Sigmoid colon (tissue), 4 donors: ENCODE measurements at regions not wholly inside any gene's neighbourhood (a gene's known extent, or its start where the extent isn't known, plus 50 kb on each side); places are given as distances from the start of the nearest gene placed in this dataset.

Source experiments
- EP300 ChIP-seq, 4 donors: sonication (generic); formaldehyde crosslinking; IDR thresholded peaks; one replicate each; pipeline ENCODE4 v1.6.1; 2017; ENCODE audit warnings: antibody characterized with exemption in 4 of 4
- POLR2A ChIP-seq, 2 donors: fragments of 450-650 bp; IDR thresholded peaks; one replicate each; pipeline ENCODE4 v1.6.1; 2016; ENCODE audit warnings: antibody characterized with exemption in 2 of 2, mild to moderate bottlenecking in 2 of 2, moderate library complexity in 2 of 2
- POLR2AphosphoS5 ChIP-seq, 4 donors: sonication (generic); formaldehyde crosslinking; IDR thresholded peaks; one replicate each; pipeline ENCODE4 v1.6.1; 2017; ENCODE audit warnings: antibody characterized with exemption in 4 of 4
- TF ChIP-seq, protein P1 (sequence below), 4 experiments: fragments of 450-650 bp in 3 of 4; fragments of 200-600 bp in 1 of 4; IDR thresholded peaks; one replicate each; pipeline ENCODE4 v1.5.1; 2016 to 2019; ENCODE audit warnings: antibody characterized with exemption in 4 of 4, mild to moderate bottlenecking in 3 of 4, moderate library complexity in 2 of 4

DNA sequence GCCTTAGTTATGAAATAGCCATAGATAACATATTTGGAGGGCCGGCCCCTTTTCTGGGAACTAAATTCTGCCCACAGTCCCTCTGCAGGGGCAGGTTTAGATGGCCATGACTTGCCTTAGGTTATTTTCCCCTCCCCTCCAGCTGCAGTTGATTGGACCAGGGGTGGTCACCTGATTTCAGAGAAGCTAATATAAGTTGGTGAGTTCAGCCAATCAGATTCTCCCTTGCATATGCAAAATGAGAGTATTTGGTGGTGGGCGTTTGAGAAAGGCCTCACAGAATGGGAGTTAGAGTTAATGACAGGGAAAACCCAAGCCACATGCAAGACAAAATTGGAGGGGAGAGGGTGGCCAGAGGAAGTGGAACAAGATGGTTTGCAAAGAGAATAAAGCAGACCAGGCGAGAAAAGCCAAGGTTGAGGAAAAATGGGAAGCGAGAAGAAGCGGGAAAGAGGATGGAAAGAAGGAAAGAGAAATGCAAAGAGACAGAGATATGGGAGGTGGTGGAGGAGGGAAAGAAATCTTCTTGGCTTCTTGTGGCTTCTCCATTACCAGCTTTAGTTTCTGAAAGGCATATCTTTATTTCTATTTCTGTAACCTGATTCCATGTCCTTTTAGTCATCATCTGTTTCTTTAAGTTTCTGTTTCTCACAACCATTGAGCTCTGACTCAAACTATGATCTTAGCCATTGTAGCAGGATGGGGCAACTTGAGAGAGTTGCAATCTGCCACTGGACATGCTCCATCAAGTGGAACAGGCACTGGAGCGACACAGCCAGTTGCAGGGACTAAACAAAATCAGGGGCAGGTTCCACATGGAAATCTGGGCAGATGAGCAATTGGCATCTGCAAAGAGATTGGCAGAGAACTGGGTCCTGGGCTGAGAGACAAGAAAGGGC lies 108.1 kb upstream of the SIX3 start:
- TF ChIP-seq POLR2A (IDR thresholded peaks at IDR 0.05) = no peak
- TF ChIP-seq POLR2AphosphoS5 (IDR thresholded peaks at IDR 0.05) = no peak
- TF ChIP-seq, protein P1, sequence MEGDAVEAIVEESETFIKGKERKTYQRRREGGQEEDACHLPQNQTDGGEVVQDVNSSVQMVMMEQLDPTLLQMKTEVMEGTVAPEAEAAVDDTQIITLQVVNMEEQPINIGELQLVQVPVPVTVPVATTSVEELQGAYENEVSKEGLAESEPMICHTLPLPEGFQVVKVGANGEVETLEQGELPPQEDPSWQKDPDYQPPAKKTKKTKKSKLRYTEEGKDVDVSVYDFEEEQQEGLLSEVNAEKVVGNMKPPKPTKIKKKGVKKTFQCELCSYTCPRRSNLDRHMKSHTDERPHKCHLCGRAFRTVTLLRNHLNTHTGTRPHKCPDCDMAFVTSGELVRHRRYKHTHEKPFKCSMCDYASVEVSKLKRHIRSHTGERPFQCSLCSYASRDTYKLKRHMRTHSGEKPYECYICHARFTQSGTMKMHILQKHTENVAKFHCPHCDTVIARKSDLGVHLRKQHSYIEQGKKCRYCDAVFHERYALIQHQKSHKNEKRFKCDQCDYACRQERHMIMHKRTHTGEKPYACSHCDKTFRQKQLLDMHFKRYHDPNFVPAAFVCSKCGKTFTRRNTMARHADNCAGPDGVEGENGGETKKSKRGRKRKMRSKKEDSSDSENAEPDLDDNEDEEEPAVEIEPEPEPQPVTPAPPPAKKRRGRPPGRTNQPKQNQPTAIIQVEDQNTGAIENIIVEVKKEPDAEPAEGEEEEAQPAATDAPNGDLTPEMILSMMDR (IDR thresholded peaks at IDR 0.05) = no peak
- TF ChIP-seq EP300 (IDR thresholded peaks at IDR 0.05) = no peak
